Lung (tissue), 11 donors: ENCODE measurements at regions not wholly inside any gene's neighbourhood (a gene's known extent, or its start where the extent isn't known, plus 50 kb on each side); places are given as distances from the start of the nearest gene placed in this dataset.
A peak's percentile ranks its signal among the peaks of the same experiment; 100 is the strongest.

ENCODE experiments used
- ATAC-seq: fragments of 200-7000 bp; cut with Tn5 transposase; one replicate; pipeline ENCODE4 v1.9.1; 2020; ENCODE audit warnings: moderate number of reproducible peaks; ENCODE audit not compliant: insufficient read depth, low FRiP score
- DNase-seq, 3 donors: peaks; one replicate each; pipeline ENCODE4 v3.0.0-alpha.2; 2013 to 2017
- H3K27ac ChIP-seq, 2 donors: one replicate each; pipeline ENCODE4 v1.5.1; 2013; ENCODE audit warnings: mild to moderate bottlenecking in 2 of 2, moderate library complexity in 2 of 2, control low read depth in 1 of 2, inconsistent platforms in 1 of 2, low read depth in 1 of 2, low read length in 1 of 2
- H3K27me3 ChIP-seq, 3 donors: one replicate each; pipeline ENCODE4 v1.5.1; 2013; ENCODE audit warnings: low read length in 2 of 3; ENCODE audit not compliant: control insufficient read depth in 3 of 3, insufficient read depth in 3 of 3
- H3K36me3 ChIP-seq, 4 donors: one replicate each; pipeline ENCODE4 v1.5.1; 2013; ENCODE audit warnings: low read length in 4 of 4, mild to moderate bottlenecking in 1 of 4, moderate library complexity in 1 of 4; ENCODE audit not compliant: control insufficient read depth in 4 of 4, insufficient read depth in 4 of 4
- H3K4me1 ChIP-seq, 5 donors: one replicate each; pipeline ENCODE4 v1.5.1; 2013; ENCODE audit warnings: low read length in 5 of 5, mild to moderate bottlenecking in 2 of 5, moderate library complexity in 1 of 5; ENCODE audit not compliant: control insufficient read depth in 5 of 5, insufficient read depth in 5 of 5
- H3K4me3 ChIP-seq: one replicate; pipeline ENCODE4 v1.5.1; 2013; ENCODE audit warnings: mild to moderate bottlenecking, control low read depth, moderate library complexity
- H3K9ac ChIP-seq, 2 donors: one replicate each; pipeline ENCODE4 v1.5.1; 2013; ENCODE audit warnings: low read length in 2 of 2, control low read depth in 1 of 2; ENCODE audit not compliant: insufficient read depth in 1 of 2
- H3K9me3 ChIP-seq, 4 donors: one replicate each; pipeline ENCODE4 v1.5.1; 2013; ENCODE audit warnings: low read length in 3 of 4, mild to moderate bottlenecking in 1 of 4, moderate library complexity in 1 of 4; ENCODE audit not compliant: control insufficient read depth in 4 of 4, insufficient read depth in 3 of 4
- WGBS, 2 donors: extraction: QIAGEN DNeasy Blood & Tissue Kit; methylation state at CpG; one replicate each; pipeline ENCODE4 v1.1.7; 2013; 5-methylcytosine and 5-hydroxymethylcytosine counted together
- TF ChIP-seq, protein P1 (sequence below): IDR thresholded peaks from 2 replicates; pipeline ENCODE4 v1.5.1; 2012; ENCODE audit warnings: mild to moderate bottlenecking; ENCODE audit errors: control extremely low read depth, extremely low read depth
- donor health status: control.
- donor health status: control.
- donor health status: Bipolar disorder and iron deficiency.
- donor health status: healthy.
- donor health status: DM: yes; HTN: yes; CAD: no.

DNA sequence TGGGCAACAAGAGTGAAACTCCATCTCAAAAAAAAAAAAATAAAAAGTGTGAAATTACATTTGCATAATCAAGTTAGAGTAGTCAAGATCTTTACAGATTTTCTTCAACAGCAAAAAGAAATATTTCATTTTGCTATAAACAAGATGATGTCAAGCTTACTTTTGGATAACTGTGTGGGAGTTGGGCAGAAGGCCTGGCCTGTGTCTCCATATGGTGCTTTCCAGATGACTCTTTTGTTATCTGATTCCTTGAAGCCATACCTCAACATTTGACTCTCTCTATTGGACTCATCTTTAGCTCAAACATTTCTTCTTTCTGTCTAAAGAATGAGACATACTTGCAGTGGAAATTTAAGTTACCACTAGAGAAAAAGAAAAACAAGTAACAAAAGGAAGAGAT, 246.8 kb downstream of the MSX2 start:
- H3K4me1 ChIP-seq: peaks cover 0 to 3% (median 2%) of the 10 kb centered on the region in 5 donors
- no peak for DNase-seq
- H3K9ac ChIP-seq: no peak overlapping the region
- TF ChIP-seq, protein P1, sequence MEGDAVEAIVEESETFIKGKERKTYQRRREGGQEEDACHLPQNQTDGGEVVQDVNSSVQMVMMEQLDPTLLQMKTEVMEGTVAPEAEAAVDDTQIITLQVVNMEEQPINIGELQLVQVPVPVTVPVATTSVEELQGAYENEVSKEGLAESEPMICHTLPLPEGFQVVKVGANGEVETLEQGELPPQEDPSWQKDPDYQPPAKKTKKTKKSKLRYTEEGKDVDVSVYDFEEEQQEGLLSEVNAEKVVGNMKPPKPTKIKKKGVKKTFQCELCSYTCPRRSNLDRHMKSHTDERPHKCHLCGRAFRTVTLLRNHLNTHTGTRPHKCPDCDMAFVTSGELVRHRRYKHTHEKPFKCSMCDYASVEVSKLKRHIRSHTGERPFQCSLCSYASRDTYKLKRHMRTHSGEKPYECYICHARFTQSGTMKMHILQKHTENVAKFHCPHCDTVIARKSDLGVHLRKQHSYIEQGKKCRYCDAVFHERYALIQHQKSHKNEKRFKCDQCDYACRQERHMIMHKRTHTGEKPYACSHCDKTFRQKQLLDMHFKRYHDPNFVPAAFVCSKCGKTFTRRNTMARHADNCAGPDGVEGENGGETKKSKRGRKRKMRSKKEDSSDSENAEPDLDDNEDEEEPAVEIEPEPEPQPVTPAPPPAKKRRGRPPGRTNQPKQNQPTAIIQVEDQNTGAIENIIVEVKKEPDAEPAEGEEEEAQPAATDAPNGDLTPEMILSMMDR: no peak
- H3K36me3 ChIP-seq: no peaks in the 10 kb centered on the region
- no peaks in the 10 kb centered on the region for H3K27me3 ChIP-seq
- H3K4me3 ChIP-seq: no peak overlapping the region
- H3K27ac ChIP-seq: no peak overlapping the region
- ATAC-seq: no peak
- H3K9me3 ChIP-seq: peaks cover 0 to 14% (median 2%) of the 10 kb centered on the region in 4 donors

DNA sequence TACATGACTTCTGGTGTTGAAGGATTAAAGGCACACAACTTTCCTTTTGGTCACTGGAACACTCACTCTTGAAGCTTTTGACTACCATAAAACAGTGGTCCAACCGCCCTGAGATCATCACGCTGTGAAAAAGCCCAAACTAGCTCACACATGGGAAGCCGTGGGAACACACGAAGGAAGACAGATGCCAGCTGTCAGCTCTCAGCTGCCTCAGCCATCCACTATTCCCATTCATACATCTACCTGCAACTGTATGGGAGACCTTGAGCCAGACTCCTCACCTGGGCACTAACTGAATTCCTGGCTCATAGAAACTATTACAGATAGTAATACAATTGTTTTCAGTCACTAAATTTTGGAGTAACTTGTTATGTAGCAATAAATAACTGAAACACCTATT, 246.1 kb downstream of the MSX2 start:
- WGBS, 2 donors: 77 to 81% methylated on average over 4 of the region's 4 CpGs
- Histone ChIP-seq H3K27me3 (no peaks in the 10 kb centered on the region), H3K9ac (no peak overlapping the region), H3K36me3 (no peaks in the 10 kb centered on the region), H3K9me3 (peaks cover 0 to 16% (median 2%) of the 10 kb centered on the region in 4 donors), H3K4me1 (peaks cover 0 to 3% (median 0%) of the 10 kb centered on the region in 5 donors), H3K27ac (no peak overlapping the region), H3K4me3 (no peak overlapping the region)
- DNase-seq (no peak), ATAC-seq (no peak)
- TF ChIP-seq, protein P1: no peak

DNA sequence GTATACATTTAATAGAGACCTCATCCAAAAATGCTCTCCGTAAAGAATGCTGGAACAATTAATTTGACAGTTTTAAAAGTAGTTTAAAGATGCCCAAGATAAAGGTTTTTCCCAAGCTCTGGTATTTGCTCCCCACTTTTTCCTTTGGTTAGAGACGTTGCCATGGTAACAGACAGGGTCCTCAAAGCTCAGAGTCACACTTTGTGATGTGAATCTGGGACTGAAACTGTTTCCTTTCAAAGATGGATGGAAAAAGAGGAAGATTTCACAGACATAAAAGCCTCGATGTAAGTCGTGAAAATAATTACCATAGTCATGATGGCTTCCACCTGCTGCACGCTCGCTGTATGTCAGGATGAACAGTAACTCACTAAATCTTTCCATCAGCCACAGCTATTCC, 229.5 kb downstream of the MSX2 start:
- DNase-seq (peak in 2 of 3 donors; percentile 11 to 12), ATAC-seq (no peak)
- WGBS, 2 donors: 61 to 70% methylated on average over 6 of the region's 6 CpGs
- TF ChIP-seq, protein P1: no peak
- no peak overlapping the region for H3K9ac ChIP-seq
- H3K4me1 ChIP-seq: no peaks in the 10 kb centered on the region
- no peak overlapping the region for H3K27ac ChIP-seq
- H3K4me3 ChIP-seq: no peak overlapping the region
- peaks cover 0 to 3% (median 3%) of the 10 kb centered on the region in 3 donors for H3K27me3 ChIP-seq
- peaks cover 0 to 2% (median 0%) of the 10 kb centered on the region in 4 donors for H3K9me3 ChIP-seq
- H3K36me3 ChIP-seq: no peaks in the 10 kb centered on the region

DNA sequence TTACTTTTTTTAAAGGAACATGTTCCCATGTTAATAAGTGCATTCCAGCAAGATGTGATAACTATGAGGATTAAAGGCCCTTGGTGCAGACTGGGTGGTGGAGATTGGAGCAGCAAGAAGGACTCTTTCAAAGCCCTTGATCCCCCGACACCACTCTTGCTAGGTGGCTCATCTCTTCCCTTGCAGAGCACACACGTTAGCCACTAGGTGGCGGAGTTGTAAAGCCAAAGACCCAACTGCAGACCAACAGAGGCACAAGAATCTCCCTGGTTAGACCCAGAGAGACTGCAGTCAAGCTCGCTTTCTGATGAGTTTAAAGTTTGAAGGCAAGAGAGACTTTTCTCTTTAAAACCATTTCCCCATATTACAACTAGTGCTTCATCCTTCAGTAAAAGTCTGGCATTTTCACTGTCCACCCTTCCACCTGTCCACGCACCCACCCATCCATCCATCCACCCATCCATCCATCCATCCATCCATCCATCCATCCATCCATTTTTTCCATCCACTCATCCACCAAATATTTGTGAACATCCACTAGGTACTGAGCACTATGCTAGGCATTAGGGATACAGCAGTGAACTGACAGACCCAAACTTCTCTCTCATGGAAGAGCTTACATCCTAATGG, 226.9 kb downstream of the MSX2 start:
- no peak overlapping the region for H3K4me3 ChIP-seq
- peak; percentile 79 to 90 (median 87) for DNase-seq
- peaks cover 0 to 13% (median 3%) of the 10 kb centered on the region in 3 donors for H3K27me3 ChIP-seq
- ATAC-seq: peak; percentile 82
- no peaks in the 10 kb centered on the region for H3K4me1 ChIP-seq
- 21 to 23% methylated on average over 5 of the region's 5 CpGs for WGBS, 2 donors
- no peak overlapping the region for H3K27ac ChIP-seq
- no peak overlapping the region for H3K9ac ChIP-seq
- no peaks in the 10 kb centered on the region for H3K9me3 ChIP-seq
- no peaks in the 10 kb centered on the region for H3K36me3 ChIP-seq
- TF ChIP-seq, protein P1: peak; percentile 69
